ENCODE measurements at regions not wholly inside any gene's neighbourhood (a gene's known extent, or its start where the extent isn't known, plus 50 kb on each side); places are given as distances from the start of the nearest gene placed in this dataset.

DNA sequence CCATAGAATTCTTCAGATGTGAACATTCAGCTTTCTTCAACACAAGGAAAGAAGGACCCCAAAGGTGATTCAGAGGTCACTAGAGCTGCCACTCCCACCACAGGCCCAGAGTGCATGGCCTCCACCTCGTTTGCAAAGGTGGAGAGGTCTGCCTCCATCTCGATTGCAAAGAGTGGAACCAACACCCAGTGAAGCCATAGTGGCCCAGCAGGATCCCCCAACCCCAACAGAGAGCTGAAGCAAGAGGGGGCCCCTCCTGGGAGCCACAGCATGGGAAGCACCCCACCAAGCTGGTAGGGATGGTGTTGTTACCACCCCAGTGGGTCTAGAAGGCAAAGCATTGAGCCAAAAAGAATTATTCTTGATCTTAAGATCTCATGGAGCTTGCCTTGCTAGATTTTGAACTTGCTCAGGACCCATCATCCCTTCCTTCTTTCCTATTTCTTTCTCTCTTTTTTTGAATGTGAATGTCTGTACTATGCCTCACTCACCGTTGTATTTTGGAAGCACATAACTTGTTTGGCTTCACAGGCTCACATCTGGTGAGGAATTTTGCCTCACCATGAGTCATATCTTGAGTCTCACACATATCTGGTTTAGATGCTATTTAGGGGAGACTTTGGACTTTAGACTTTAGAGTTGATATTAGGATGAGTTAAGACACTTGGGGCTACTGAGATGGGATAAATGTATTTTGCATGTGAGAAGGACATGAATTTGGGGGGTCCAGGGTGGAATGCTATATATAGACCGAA lies 119.2 kb downstream of the ANKRD60 start:
- no peak for DNase-seq

DNA sequence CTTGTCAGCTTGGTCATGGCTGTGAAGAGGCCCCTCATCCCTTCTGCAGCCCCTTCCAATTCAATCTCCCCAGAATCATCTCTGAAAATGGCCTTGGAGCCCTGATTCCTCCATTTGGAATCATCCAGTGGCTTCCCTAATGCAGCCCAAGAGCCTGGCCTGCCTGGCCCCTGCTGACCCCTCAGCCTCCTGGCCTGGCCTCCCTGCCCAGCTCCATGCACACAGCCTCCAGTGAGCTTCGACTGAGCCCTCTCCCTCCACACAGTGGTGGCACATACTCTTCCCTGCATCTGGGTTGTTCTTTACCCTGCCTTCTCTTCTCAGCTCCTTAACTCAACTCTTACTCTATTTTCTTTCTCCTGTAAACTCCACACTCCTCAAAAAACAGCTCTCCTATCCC lies 120.9 kb downstream of the ANKRD60 start:
- DNase-seq: no peak

DNA sequence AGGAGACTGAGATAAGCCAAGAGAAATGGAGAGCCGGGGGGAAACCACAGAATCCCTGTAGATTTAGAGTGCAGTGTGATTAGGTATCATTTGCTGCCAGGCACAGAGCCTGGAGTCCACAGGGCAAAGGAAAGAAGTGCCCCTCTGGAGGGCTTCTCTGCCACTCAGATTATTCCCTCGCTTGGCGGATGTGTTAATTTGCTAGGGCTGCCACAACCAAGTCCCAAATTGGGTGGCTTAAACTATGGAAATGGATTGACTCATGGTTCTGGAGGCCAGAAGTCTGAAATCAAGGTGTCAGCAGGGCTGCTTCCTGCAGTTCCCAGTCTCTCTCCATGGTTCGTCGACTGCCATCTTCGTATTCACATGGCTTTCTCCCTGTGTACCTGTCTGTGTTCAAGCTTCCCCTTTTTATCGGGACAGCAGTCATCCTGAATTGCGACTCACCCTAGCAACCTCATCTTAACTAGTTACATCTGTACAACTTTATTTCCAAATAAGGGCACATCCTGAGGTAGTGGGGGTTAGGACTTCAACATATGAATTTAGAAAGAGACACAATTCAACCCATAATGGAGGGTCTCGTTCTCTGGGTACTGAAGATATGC lies 122.2 kb downstream of the ANKRD60 start:
- DNase-seq: no peak

DNA sequence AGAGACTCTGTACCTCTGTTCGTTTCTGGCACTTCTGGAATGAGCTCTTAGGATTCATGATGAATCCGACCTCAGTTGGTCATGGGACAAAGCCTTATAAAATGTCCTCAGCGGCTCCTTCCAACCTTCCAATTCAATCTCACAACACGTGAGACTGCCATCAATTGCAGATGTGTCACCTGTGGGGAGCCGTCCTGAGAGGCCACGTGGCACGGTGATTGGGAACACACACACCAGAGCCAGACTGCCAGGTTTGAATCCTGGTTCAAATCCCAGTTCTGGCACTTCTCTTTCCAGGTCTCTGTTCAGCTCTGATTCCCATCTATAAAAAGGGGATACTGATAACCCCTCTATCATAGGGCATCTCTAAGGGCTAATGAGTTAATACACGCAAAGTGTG lies 124.5 kb downstream of the ANKRD60 start:
- DNase-seq: no peak

DNA sequence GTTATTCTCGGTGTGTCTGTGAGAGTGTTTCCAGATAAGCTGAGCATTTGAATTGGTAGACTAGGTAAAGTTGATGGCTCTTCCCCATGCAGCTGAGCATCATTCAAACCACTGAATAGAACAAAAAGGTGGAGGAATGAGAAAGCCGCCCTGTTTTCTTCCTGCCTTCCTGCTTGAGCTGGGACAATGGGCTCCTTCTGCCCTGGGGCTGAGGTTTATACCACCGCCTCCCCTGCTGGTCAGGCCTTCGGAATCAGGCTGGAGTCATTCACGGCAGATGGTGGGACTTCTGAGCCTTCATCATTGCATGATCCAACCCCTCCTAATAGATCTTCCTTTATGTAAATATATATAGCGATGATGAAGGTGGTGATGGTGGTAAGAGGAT lies 124.9 kb downstream of the ANKRD60 start:
- no peak for DNase-seq

DNA sequence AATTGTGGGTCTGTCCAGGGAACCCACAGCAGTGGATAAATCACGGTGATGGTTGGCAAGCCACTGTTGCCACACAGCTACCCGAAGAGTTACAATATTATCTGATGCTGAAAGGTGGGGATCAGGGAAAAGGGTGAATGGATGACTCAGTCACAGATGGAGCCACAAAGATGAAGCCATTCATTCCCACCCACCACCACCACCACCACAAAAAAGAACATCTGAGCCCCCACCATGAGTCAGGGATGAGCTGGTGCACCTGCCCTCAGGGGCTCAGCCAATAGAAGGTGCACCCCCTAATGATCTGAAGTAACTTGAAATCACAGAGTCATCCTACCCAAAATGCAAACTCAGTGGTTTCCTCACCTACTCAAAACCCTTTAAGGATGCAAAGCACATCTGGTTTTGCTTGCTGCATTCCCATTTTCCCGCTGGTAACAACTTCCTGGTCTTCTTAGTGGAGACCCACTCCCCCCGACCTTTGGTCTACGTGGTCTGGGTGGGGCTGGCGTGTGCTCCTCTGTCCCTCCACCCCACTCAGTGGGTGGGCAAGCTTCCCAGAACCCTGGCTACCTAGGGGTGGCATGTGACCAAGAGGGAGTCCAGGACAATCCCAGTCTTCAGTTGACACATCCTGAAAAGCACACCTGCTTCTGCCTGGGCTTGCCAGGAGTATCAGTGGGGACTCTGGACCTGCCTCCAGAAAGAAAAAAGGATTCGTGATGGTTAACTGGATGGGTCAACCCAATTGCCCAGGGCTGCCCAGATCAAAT lies 125.5 kb downstream of the ANKRD60 start:
- no peak for DNase-seq

DNA sequence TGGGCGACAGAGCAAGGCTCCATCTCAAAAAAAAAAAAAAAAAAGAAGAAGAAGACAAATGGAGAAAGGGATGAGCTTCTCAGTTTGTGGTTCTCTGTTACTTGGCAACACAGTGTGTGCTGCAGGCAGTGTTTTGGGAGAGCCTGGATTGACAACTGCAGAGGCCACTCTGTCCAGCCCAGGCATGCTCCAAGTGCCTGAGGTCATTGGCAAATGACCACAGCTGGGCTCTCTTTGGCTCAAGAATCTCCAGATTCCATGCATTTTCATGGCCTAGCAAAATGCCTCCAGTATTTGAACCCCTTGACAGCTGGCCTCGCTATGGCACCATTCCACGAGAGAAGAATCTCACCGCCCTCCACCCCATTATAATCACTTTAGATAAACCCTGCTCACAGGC lies 126.2 kb downstream of the ANKRD60 start:
- no peak for DNase-seq

DNA sequence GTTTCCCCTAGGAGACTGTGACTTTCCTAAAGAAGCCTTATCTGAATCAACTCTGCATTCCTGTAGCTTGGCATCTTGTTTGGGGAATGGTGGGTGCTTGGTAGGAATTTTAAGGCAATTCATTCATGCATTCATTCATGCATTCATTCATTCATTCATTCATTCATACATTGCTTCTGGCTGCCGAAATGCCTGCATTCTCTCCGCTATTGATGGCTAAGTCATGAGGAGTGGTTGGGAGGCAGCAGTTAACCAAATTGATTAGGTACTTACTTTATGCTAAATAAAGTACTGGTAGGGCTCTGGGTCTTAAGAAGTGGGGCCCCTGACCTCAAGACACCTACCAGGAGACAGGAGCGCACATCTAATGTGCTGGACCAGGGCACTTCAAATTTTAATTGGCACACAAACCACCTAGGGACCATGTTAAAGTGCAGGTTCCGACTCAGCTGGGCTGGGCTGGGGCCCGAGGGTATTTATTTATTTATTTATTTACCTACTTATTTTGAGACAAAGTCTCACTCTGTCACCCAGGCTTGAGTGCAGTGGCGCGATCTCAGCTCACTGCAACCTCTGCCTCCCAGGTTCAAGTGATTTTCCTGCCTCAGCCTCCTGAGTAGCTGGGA lies 127.6 kb downstream of the ANKRD60 start:
- no peak for DNase-seq

DNA sequence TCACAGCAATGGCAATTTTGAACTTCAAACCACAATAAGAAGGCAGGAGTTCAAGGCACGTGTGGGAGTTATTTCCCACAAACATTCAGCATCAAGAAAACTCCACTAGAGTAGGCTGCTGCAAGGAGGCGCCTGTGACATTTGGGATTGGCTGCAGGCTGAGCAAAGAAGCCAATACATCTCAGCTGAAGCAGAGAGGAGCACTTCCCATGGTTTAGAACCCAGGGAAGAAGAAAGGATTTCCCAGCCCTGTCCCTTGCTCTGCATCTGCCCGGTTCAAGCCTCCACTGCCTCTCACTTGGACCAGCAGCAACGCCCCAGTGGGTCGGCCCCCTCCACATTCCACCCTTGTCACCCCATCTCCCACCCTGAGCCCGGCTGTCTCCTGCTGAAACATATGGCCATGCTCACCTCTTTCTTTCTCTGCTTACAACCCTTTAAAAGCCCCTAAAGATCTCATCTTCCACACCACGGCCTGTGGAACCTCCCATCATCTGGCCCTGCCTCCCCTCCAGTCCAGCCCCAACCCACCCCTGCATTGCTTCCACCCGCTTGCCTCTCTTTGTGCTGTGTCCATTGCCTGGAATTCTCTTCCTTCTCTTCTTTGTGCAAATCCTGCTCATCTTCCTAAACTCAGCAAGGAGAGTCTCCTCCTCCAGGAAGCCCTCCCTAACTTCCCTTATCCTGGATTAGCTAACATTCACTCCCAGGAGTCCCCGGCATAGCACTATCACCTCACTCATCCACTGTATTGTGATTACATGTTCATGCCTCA lies 128.3 kb downstream of the ANKRD60 start:
- DNase-seq: no peak

DNA sequence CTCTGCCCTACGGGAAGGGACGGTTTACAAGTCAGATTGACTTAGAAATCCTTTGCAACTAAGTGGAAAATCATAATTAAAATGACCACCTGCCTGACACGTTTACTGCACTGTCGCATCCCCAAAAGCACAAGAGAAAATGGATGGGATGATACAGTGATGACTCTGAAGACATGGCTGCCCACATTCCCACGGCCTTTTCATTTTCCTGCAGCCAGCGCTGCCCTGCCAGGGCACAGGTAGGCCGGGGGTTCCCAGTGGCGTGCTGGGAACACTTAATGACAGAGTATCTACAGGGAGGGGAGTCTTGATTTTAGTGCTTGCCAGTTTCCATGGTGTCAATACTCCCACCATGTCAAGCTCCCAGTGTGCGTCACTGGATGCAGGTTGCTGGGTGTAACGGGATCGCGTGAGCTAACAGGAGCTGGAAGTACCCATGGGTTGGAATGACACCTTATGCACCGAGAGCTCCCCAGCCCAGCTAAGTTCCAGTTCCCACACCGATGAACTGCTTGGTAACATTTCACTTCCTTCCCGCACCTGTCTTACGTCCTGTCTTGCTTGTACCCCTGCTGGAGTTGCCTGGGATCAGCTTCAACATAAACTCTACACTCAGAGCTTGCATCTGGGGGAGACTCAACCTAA lies 129.0 kb downstream of the ANKRD60 start:
- DNase-seq: no peak

DNA sequence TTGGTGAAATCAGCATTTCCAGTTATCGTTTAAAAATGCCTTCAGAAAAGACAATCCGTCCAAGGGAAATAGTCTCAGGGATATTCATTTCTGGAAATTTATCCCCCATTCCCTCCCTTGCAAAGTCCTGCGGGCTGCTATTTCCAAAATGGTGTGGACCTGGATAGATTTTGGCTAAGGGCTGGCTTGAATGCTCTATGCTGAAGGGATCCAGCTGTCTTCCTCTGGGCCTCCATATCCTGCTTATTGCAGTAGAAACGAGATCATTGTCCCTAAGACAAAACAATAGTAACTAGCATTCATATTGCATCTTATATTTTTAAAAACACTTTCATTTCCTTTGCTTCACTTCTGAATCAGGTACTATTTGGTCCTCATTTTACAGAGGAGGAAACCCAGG lies 129.9 kb downstream of the ANKRD60 start:
- DNase-seq: no peak

DNA sequence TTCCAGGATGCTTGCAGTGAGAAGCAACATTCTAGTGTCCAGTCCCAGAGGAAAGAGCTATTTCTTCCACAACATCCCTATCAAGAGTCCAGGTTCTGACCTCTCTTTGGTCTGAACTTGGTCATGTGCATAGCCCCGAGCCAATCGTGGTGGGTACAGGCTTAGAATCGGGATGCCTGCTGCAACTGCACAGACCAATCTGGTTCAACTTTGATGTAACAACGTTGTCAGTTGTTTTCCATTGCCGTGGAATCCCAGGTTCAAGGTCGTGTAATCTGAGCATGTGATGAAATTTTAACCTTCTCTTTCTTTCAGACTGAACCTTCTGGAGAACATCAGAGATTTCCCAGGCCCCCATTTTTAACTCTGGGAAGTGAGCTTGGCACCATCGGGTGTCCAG lies 130.5 kb downstream of the ANKRD60 start:
- DNase-seq: no peak

DNA sequence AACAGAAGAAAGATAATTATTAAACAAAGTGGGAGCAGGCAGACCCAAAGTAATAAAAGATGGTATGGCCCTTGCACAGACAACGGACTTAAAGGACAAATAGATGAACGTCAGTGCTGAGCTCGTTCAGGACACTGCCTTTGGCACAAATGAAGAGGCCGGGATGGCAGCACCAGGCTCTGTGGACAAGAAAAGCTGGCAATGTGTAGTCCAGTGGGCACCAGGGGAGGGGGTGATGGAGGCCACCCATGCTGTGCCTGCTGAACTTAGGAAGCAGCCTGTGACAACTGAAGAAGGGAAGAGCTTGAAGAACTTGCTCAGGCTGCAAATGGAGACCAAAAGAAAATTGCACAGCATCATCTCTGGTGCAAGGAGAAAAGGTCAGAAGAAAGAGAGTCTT lies 131.0 kb downstream of the ANKRD60 start:
- DNase-seq: no peak

DNA sequence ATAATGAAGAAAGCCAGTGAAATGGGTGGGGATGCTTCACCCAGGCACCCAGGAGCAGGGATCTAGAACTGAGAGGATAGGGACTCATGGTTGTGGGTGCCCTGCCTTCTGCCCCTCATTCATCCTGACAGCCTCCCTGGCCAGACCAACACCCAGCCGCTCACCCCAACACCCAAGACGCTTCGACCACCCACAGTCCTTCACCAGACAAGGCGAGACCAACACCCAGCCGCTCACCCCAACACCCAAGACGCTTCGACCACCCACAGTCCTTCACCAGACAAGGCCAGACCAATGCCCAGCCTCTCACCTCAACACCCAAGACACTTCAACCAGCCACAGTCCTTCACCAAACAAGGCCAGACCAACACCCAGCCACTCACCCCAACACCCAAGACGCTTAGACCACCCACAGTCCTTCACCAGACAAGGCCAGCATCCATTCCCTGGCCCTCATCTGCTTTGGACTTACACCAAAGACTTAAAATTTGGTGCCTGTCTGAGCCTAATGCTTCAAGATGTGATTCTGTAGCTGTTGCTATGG lies 131.5 kb downstream of the ANKRD60 start:
- DNase-seq: no peak

DNA sequence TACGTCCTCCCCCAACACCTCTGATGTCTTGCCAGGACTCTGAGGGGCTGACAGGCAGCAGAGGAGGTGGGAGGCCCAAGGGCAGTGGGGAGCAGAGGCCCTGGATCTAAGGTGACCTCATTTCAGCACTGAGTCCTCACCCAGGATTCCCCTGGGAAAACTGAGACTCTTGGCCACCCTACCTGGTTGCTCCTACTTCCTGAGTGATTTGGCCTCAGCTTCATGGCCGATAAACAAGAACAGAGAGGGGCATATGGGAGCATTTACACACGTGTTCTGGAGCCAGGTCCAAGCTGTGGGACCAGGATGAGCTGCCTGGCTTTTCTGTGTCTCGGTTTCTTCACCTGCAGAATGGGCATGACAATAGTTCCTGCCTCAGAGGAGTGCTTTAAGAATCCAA lies 133.8 kb downstream of the ANKRD60 start:
- DNase-seq: no peak

DNA sequence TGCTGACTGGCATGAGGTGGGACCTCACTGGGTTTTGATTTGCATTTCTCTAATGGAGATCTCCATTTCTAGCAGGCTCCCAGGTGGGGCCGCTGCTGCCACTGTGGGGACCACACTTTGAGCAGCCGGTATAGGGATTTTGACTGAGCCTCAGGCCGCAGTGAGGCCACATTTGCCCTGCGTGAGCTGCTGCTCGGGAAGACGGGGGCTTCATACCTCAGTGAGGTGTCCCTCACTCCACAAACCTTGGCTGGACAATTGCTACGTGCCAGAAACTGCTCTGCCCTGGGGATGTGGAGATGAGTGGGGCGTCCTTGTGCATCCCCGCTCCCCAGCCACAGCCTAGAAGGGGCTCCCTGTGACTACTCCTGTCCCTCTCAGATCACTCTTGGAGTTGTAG lies 134.3 kb downstream of the ANKRD60 start:
- no peak for DNase-seq

DNA sequence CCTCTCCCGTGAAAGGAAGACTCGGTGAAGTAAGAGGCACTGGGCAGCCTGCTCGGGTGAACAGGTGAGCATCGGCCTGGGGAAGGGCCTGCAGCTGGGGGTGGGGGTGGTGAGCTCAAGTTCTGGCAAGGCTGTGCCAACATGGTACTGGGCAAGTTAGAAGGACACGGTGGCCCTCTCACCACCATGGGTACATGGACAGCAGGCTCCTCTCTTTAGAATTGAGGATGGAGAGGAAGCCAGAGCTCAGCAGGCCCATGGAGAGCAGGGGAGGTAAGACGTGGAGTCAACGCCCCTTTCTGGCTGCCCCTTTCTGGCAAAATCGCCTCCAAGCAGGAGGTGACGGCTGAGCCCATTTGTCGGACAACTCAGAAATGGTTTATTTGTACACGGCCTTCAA lies 135.6 kb downstream of the ANKRD60 start:
- DNase-seq: no peak

DNA sequence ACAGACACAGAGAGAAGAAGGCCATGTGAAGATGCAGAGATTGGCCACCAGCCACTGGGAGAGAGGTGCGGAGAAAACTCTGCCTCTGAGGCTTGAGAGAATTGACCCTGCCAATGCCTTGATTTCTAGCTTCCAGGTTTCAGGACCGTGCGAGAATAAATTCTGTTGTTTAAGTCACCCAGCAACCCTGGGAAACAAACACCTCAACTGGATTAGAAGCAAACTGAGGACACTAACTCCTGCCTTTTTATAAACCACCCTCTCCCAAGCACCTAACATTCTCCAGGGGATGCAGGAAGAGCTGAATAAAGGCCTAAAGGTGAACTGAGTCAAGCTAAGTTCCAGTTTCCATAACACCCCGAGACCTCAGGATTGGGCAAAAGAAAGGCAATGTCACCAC lies 136.1 kb downstream of the ANKRD60 start:
- no peak for DNase-seq

DNA sequence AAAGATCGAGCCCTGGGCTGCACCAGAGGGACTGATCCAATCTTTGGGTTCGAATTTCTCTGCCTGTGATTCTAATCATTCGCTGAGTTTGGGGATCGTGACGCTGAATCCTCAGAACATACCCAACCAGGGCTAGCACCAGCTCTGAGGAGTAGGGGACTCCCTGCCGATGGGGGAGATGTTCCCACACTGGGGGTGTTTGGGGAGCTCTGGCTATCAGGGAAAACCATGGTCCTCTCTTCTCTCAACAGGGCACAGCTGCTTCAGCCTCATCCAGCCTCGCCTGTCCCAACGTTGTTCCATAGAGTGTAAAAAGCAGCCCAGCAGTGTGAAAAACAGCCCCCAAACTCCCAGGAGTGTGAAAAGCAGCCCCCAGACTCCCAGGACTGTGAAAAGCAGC lies 136.6 kb downstream of the ANKRD60 start:
- DNase-seq: no peak

DNA sequence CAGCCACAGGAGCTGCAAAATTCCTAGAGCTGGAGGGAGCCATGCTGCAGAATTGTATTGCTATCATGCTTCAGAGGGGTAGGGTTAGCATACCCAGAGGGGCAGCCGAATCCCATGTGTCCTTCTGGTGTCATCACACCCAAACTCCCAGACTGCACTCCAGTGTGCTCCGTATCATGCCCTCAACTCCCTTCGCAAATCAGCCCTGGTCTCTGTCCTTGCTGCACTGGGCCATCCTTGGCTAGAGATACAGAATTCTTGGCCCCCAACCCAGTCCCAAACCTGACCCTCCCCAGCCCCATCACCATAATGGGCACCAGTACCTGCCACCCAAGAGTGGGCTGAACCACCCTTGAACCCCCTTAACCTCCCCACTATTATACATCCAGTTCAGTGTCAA lies 138.3 kb downstream of the ANKRD60 start:
- DNase-seq: no peak

DNA sequence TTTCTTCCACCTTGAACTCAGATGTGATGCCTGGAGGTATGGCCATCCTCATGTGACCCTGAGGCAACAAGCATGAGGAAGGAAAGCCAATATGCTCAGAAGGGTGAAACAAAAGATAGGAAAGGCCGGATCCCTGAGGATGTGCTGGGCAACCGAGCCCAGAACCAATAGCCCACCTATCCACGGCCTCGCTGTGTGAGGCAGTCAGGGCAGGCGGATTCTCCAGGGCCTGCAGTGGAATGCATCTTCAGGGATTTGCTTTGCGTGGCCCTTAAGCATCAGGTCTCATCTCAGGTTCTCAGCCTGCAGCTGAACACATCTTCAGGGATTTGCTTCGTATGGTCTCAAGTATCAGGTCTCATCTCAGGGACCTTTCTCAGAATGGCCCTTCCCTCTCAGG lies 139.8 kb downstream of the ANKRD60 start:
- no peak for DNase-seq

DNA sequence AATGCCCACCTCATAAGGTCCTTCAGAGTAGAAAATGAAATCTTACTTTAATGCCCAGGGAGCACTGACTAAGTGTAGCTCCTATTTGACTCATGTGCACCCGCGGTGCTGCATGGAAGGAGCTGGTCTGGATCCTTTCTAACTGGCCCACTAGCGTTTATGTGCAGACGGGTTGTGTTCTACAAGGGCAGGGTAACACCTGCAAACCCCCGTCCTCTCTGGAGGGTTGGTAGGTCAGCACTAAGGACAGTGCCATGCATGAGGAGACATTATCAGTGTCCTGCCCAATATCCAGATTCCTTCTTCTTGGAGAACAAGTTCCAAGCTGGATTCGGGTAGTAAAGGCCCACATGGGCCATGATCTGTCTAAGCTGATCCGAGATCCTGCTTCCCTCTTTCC lies 140.3 kb downstream of the ANKRD60 start:
- DNase-seq: no peak
